Gastroesophageal sphincter (tissue), 3 donors: ENCODE measurements at regions not wholly inside any gene's neighbourhood (a gene's known extent, or its start where the extent isn't known, plus 50 kb on each side); places are given as distances from the start of the nearest gene placed in this dataset.

Source experiments
- CTCF ChIP-seq, 4 experiments: fragments of 200-600 bp in 2 of 4; fragments of 450-650 bp in 2 of 4; sonication (generic) in 1 of 4; IDR thresholded peaks; one replicate each; pipeline ENCODE4 v1.5.1; 2017 to 2019; ENCODE audit warnings: antibody characterized with exemption in 4 of 4, mild to moderate bottlenecking in 2 of 4, moderate library complexity in 2 of 4
- EP300 ChIP-seq: sonication (generic); formaldehyde crosslinking; IDR thresholded peaks from one replicate; pipeline ENCODE4 v1.6.1; 2017; ENCODE audit warnings: antibody characterized with exemption, mild to moderate bottlenecking
- POLR2A ChIP-seq, 2 donors: fragments of 450-650 bp; IDR thresholded peaks; one replicate each; pipeline ENCODE4 v1.6.1; 2017; ENCODE audit warnings: antibody characterized with exemption in 2 of 2, mild to moderate bottlenecking in 2 of 2, moderate library complexity in 1 of 2
- POLR2AphosphoS5 ChIP-seq: sonication (generic); formaldehyde crosslinking; IDR thresholded peaks from one replicate; pipeline ENCODE4 v1.6.1; 2017; ENCODE audit warnings: antibody characterized with exemption

- no peak for TF ChIP-seq EP300
- no peak for TF ChIP-seq CTCF (IDR thresholded peaks at IDR 0.05)
- no peak for TF ChIP-seq POLR2AphosphoS5
- TF ChIP-seq POLR2A (IDR thresholded peaks at IDR 0.05): no peak
Observed at GRCh38 chr21:39065917-39066316, 117.3 kb downstream of the PSMG1 start.
